GM18870 (cell line): ENCODE measurements at regions not wholly inside any gene's neighbourhood (a gene's known extent, or its start where the extent isn't known, plus 50 kb on each side); places are given as distances from the start of the nearest gene placed in this dataset.
"Not testable (repeated sequence)": the region's sequence is repeated elsewhere in the genome, so short reads cannot be mapped to it uniquely, and the experiment has no call there.

Experiments
- ATAC-seq: cut with Tn5 transposase; IDR thresholded peaks from one replicate; pipeline ENCODE4 v1.9.1; 2021; ENCODE audit warnings: moderate library complexity; ENCODE audit not compliant: unreplicated experiment

- peak; percentile 63 for ATAC-seq
These were observed 237.2 kb upstream of the ETAA1 start for GRCh38 chr2:67159929-67160328.

GRCh38 chr2:67164771-67165522 is 232.2 kb upstream of the ETAA1 start:
- ATAC-seq, result no peak

GRCh38 chr2:67165523-67165990 is 231.6 kb upstream of the ETAA1 start:
- ATAC-seq, result no peak

- not testable (repeated sequence) for ATAC-seq
These were observed 230.6 kb upstream of the ETAA1 start for GRCh38 chr2:67166511-67166910.

- no peak for ATAC-seq
These were observed 227.6 kb upstream of the ETAA1 start for GRCh38 chr2:67169417-67170140.

GRCh38 chr2:67179526-67179925 is 217.6 kb upstream of the ETAA1 start:
- no peak for ATAC-seq

- no peak for ATAC-seq
These were observed 216.3 kb upstream of the ETAA1 start for GRCh38 chr2:67180841-67181240.

- ATAC-seq, result no peak
These were observed 214.2 kb upstream of the ETAA1 start for GRCh38 chr2:67182884-67183283.

GRCh38 chr2:67186326-67186725 is 210.8 kb upstream of the ETAA1 start:
- no peak for ATAC-seq

- ATAC-seq, result no peak
These were observed 210.3 kb upstream of the ETAA1 start for GRCh38 chr2:67186871-67187270.

GRCh38 chr2:67195327-67195726 is 201.8 kb upstream of the ETAA1 start:
- not testable (repeated sequence) for ATAC-seq

GRCh38 chr2:67201521-67201920 is 195.6 kb upstream of the ETAA1 start:
- no peak for ATAC-seq

- no peak for ATAC-seq
These were observed 192.8 kb upstream of the ETAA1 start for GRCh38 chr2:67204349-67204748.

- no peak for ATAC-seq
These were observed 188.1 kb upstream of the ETAA1 start for GRCh38 chr2:67208887-67209500.

GRCh38 chr2:67210430-67210829 is 186.7 kb upstream of the ETAA1 start:
- no peak for ATAC-seq

- no peak for ATAC-seq
These were observed 184.9 kb upstream of the ETAA1 start for GRCh38 chr2:67212203-67212602.

- ATAC-seq, result no peak
These were observed 183.9 kb upstream of the ETAA1 start for GRCh38 chr2:67213270-67213670.

- no peak for ATAC-seq
These were observed 183.3 kb upstream of the ETAA1 start for GRCh38 chr2:67213677-67214402.

- ATAC-seq, result no peak
These were observed 182.4 kb upstream of the ETAA1 start for GRCh38 chr2:67214585-67215185.

GRCh38 chr2:67215214-67216055 is 181.7 kb upstream of the ETAA1 start:
- no peak for ATAC-seq
